WI38 (cell line): ENCODE measurements at regions not wholly inside any gene's neighbourhood (a gene's known extent, or its start where the extent isn't known, plus 50 kb on each side); places are given as distances from the start of the nearest gene placed in this dataset.
"Not testable (repeated sequence)": the region's sequence is repeated elsewhere in the genome, so short reads cannot be mapped to it uniquely, and the experiment has no call there.

Source experiments
- H3K4me3 ChIP-seq: 2 replicates; pipeline ENCODE4 v1.5.1; 2011; ENCODE audit warnings: low read depth, mild to moderate bottlenecking, control low read depth, low read length
- TF ChIP-seq, protein P1 (sequence below): IDR thresholded peaks from 2 replicates; pipeline ENCODE4 v1.5.1; 2012; ENCODE audit warnings: low read depth, mild to moderate bottlenecking, control low read depth, low read length

DNA sequence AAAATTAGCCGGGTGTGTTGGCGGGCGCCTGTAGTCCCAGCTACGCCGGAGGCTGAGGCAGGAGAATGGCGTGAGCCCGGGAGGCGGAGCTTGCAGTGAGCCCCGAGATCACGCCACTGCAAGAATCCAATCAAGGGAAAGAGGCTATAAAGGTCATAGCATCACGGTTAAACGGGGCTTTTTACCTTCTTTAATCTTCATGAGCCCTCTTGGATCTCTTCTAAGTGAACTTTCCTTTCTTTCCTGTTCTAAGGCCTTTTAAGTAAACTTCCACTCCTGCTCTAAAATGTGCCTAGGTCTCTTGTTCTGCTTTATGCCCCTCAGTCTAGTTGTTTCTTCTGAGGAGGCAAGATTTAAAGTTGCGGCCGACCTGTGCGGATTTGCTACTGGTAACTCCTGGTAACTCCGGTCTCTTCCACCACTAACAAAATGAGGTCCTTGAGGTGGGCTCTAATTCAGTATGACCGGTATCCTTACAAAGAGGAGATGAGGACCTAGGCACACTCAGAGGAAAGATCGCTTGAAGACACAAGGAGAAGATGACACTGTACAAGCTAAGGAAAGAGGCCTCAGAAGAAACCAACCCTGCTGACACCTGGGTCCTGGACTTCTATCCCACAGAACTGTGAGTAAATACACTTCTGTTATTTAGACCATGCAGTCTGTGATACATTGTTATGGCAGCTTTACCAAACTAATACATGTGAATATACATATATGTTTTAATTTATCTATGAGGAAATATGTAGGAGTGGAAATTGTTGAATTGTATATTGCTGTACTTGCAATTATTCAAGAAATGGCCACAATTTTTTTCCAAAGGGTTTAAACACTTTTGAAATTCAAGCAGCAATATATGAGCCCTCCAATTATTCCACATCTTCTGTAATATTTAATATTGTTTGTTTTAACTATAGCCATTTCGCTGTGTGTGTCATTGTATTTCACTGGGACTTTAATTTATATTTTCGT is 331.5 kb upstream of the CNTNAP2 start:
- no peak overlapping the region for H3K4me3 ChIP-seq
- TF ChIP-seq, protein P1, sequence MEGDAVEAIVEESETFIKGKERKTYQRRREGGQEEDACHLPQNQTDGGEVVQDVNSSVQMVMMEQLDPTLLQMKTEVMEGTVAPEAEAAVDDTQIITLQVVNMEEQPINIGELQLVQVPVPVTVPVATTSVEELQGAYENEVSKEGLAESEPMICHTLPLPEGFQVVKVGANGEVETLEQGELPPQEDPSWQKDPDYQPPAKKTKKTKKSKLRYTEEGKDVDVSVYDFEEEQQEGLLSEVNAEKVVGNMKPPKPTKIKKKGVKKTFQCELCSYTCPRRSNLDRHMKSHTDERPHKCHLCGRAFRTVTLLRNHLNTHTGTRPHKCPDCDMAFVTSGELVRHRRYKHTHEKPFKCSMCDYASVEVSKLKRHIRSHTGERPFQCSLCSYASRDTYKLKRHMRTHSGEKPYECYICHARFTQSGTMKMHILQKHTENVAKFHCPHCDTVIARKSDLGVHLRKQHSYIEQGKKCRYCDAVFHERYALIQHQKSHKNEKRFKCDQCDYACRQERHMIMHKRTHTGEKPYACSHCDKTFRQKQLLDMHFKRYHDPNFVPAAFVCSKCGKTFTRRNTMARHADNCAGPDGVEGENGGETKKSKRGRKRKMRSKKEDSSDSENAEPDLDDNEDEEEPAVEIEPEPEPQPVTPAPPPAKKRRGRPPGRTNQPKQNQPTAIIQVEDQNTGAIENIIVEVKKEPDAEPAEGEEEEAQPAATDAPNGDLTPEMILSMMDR: no peak

GRCh38 chr7:145781388-145781787 is 335.2 kb upstream of the CNTNAP2 start:
- H3K4me3 ChIP-seq: not testable (repeated sequence)

GRCh38 chr7:145779140-145779539 is 337.5 kb upstream of the CNTNAP2 start:
- TF ChIP-seq, protein P1: no peak
- no peak overlapping the region for H3K4me3 ChIP-seq

DNA sequence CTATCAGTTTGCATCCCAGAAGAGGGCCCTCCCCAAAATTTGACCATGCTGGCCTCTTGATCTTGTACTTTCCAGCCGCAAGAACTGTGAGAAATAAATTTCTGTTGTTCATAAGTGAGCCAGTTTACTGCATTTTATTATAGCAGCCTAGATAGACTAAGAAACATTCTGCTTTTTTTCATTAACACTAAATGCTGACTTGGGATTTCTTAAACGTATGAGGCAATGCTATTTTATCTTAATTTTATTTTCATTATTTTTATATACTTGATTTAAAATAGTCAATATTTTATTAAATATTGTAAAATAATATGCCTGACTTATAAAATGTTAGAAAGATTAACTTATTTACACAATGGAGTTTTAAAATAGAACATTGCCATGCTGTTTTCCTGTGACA is 341.8 kb upstream of the CNTNAP2 start:
- TF ChIP-seq, protein P1: no peak
- H3K4me3 ChIP-seq: no peak overlapping the region

- TF ChIP-seq, protein P1: no peak
Measured at GRCh38 chr7:145753004-145753403, 363.6 kb upstream of the CNTNAP2 start.

GRCh38 chr7:145737617-145738016 is 379.0 kb upstream of the CNTNAP2 start:
- H3K4me3 ChIP-seq: no peak overlapping the region
- TF ChIP-seq, protein P1: no peak

More at GRCh38 chr7:145753004-145753403, 363.6 kb upstream of the CNTNAP2 start:
- H3K4me3 ChIP-seq: no peak overlapping the region

DNA sequence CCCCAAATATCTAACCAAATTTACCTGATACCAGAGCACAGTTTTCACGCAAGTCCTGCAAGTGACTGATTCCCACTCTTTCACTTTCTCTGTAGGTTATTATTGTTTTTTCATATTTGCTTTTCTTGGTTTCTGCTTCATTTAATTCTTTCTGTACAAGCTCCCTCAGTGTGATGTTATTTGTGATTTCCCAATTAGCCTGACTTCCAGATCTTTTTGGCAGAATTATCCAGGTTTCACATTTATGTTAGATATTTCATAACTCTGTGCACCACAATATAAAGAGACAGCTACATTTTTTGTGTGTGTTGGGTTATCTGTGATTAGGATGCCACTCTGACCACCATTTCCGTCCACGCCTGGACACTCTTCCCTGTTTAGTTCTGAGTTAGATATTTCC is 381.5 kb upstream of the CNTNAP2 start:
- H3K4me3 ChIP-seq: no peak overlapping the region
- TF ChIP-seq, protein P1: no peak
